Stomach (tissue), 8 donors: ENCODE measurements at regions not wholly inside any gene's neighbourhood (a gene's known extent, or its start where the extent isn't known, plus 50 kb on each side); places are given as distances from the start of the nearest gene placed in this dataset.

Experiments used
- DNase-seq, 2 donors: peaks; one replicate each; pipeline versions ENCODE4 v3.0.0 to v3.0.0-alpha.2; 2013 to 2019
- H3K27ac ChIP-seq, 5 donors: fragments of 200-600 bp in 4 of 5; sonication (generic) in 4 of 5; one replicate each; pipeline ENCODE4 v1.5.1; 2013 to 2019; ENCODE audit warnings: mild to moderate bottlenecking in 1 of 5, moderate library complexity in 1 of 5
- H3K27me3 ChIP-seq, 3 donors: fragments of 200-600 bp; sonication (generic); one replicate each; pipeline ENCODE4 v1.5.1; 2017 to 2019; ENCODE audit warnings: mixed run types in 1 of 3
- H3K36me3 ChIP-seq, 4 donors: fragments of 200-600 bp; sonication (generic); 1 replicate in 3 of 4; 2 replicates in 1 of 4; pipeline ENCODE4 v1.5.1; 2016 to 2019
- H3K4me1 ChIP-seq, 4 donors: fragments of 200-600 bp; sonication (generic); one replicate each; pipeline ENCODE4 v1.5.1; 2016 to 2019
- H3K4me3 ChIP-seq, 4 donors: fragments of 200-600 bp; sonication (generic) in 3 of 4; one replicate each; pipeline ENCODE4 v1.5.1; 2016 to 2019; ENCODE audit warnings: mild to moderate bottlenecking in 1 of 4
- H3K9me3 ChIP-seq, 4 donors: fragments of 200-600 bp; sonication (generic); one replicate each; pipeline ENCODE4 v1.5.1; 2016 to 2019
- EP300 ChIP-seq: sonication (generic); formaldehyde crosslinking; IDR thresholded peaks from one replicate; pipeline ENCODE4 v1.6.1; 2017; ENCODE audit warnings: antibody characterized with exemption
- POLR2A ChIP-seq, 4 donors: fragments of 450-650 bp; IDR thresholded peaks; one replicate each; pipeline ENCODE4 v1.6.1; 2016; ENCODE audit warnings: antibody characterized with exemption in 4 of 4, control low read depth in 2 of 4, mild to moderate bottlenecking in 1 of 4, moderate library complexity in 1 of 4
- POLR2AphosphoS5 ChIP-seq, 3 donors: sonication (generic); formaldehyde crosslinking; IDR thresholded peaks; one replicate each; pipeline ENCODE4 v1.6.1; 2016; ENCODE audit warnings: antibody characterized with exemption in 3 of 3
- WGBS, 5 donors: extraction: QIAGEN DNeasy Blood & Tissue Kit in 3 of 5; methylation state at CpG; one replicate each; pipeline versions ENCODE4 v1.1.5 to v1.1.7; 2013 to 2018; 5-methylcytosine and 5-hydroxymethylcytosine counted together
- intact Hi-C: fragments of 100-400 bp; cut with DNase I; formaldehyde crosslinking; loops from one replicate; pipeline ENCODE4 v1.15.1; 2023; ENCODE audit warnings: low total_unique reads
- TF ChIP-seq, protein P1 (sequence below), 7 experiments: fragments of 450-650 bp in 4 of 7; fragments of 200-600 bp in 3 of 7; sonication (generic) in 3 of 7; IDR thresholded peaks; one replicate each; pipeline ENCODE4 v1.5.1; 2016 to 2019; ENCODE audit warnings: antibody characterized with exemption in 7 of 7, control low read depth in 2 of 7, mild to moderate bottlenecking in 1 of 7
- donor health status: healthy with polysubstance abuse.
- donor health status: Bipolar disorder and iron deficiency.
- donor health status: healthy.

DNA sequence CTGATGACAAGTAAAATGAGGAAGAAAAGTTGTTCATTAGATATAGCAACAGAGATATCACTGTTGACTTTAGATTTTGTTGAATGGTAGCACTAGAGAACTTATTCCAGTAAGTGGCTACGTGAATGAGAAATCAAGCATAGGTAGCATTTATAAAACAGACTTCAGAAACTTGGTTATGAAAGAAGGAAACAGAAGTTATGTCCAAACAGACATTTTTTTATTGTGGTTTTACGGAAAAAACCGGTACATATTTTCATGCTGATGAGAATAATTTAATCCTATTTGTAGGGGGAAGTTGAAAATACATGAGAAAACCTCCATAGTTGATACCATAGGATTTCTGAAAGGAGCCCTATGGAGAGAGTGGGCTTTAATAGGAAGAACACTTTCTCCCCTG is 325.7 kb upstream of the SLC10A2 start:
- H3K27me3 ChIP-seq, result no peaks in the 10 kb centered on the region
- H3K4me1 ChIP-seq, result no peaks in the 10 kb centered on the region
- no peak for DNase-seq
- no peak overlapping the region for H3K4me3 ChIP-seq
- TF ChIP-seq POLR2A (IDR thresholded peaks at IDR 0.05), result no peak
- no peak for TF ChIP-seq POLR2AphosphoS5 (IDR thresholded peaks at IDR 0.05)
- no peak for TF ChIP-seq EP300
- TF ChIP-seq, protein P1, sequence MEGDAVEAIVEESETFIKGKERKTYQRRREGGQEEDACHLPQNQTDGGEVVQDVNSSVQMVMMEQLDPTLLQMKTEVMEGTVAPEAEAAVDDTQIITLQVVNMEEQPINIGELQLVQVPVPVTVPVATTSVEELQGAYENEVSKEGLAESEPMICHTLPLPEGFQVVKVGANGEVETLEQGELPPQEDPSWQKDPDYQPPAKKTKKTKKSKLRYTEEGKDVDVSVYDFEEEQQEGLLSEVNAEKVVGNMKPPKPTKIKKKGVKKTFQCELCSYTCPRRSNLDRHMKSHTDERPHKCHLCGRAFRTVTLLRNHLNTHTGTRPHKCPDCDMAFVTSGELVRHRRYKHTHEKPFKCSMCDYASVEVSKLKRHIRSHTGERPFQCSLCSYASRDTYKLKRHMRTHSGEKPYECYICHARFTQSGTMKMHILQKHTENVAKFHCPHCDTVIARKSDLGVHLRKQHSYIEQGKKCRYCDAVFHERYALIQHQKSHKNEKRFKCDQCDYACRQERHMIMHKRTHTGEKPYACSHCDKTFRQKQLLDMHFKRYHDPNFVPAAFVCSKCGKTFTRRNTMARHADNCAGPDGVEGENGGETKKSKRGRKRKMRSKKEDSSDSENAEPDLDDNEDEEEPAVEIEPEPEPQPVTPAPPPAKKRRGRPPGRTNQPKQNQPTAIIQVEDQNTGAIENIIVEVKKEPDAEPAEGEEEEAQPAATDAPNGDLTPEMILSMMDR (IDR thresholded peaks at IDR 0.05), result no peak
- no peak overlapping the region for H3K27ac ChIP-seq
- intact Hi-C loops, result no loop called here
- H3K9me3 ChIP-seq, result no peaks in the 10 kb centered on the region
- no peaks in the 10 kb centered on the region for H3K36me3 ChIP-seq
- 59 to 74% (median 70%) methylated on average over 3 of the region's 3 CpGs for WGBS, 5 donors

DNA sequence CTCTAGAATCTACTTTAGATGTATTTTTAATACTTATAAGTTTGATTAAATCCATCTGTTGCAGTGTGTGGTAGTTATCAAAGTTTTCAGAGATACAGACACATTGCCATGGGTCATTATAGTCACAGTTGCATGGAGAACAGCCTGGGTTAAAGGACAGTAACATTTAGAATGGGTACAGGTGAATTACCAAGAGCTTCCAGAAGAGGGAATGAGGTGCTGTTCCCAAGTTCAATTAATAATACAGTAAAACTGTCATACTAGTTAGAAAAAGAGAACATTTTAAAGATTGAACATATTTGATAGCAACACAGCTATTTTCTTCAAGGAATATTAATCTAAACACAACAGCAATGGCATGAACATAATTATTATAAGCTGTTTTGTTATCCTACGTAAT is 322.6 kb upstream of the SLC10A2 start:
- intact Hi-C loops, result no loop called here
- 79 to 88% (median 86%) methylated on average over 1 of the region's 1 CpG for WGBS, 5 donors
- H3K27me3 ChIP-seq, result no peaks in the 10 kb centered on the region
- H3K9me3 ChIP-seq, result no peaks in the 10 kb centered on the region
- H3K4me3 ChIP-seq, result no peak overlapping the region
- no peaks in the 10 kb centered on the region for H3K4me1 ChIP-seq
- TF ChIP-seq EP300, result no peak
- TF ChIP-seq, protein P1 (IDR thresholded peaks at IDR 0.05), result no peak
- H3K36me3 ChIP-seq, result no peaks in the 10 kb centered on the region
- no peak for DNase-seq
- H3K27ac ChIP-seq, result no peak overlapping the region

DNA sequence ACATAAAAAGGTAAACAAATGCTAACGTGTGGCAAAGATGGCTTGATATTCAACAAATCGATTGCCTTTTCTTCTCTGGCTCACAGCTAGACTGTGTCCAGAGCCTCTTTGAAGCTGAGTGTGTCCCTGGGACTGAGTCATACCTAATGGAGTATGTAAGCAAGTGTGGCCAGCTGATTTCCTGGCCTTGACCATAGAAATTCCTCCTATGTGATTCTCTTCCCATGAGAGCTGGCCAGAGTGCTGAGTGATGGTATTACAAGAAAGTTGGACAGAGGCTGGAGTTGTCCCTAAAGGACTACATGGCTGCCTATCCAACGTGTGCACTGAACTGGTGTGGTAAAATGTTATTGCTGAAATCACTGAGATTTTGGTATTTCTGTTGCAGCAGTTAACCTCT is 320.1 kb upstream of the SLC10A2 start:
- no peak overlapping the region for H3K4me3 ChIP-seq
- no peaks in the 10 kb centered on the region for H3K4me1 ChIP-seq
- no peaks in the 10 kb centered on the region for H3K27me3 ChIP-seq
- TF ChIP-seq EP300, result no peak
- TF ChIP-seq, protein P1 (IDR thresholded peaks at IDR 0.05), result no peak
- DNase-seq, result peak in 1 of 2 donors; percentile 21
- 50 to 65% (median 61%) methylated on average over 3 of the region's 3 CpGs for WGBS, 5 donors
- peaks cover 0 to 13% (median 11%) of the 10 kb centered on the region in 4 donors for H3K9me3 ChIP-seq
- no peaks in the 10 kb centered on the region for H3K36me3 ChIP-seq
- intact Hi-C loops, result no loop called here
- H3K27ac ChIP-seq, result no peak overlapping the region

DNA sequence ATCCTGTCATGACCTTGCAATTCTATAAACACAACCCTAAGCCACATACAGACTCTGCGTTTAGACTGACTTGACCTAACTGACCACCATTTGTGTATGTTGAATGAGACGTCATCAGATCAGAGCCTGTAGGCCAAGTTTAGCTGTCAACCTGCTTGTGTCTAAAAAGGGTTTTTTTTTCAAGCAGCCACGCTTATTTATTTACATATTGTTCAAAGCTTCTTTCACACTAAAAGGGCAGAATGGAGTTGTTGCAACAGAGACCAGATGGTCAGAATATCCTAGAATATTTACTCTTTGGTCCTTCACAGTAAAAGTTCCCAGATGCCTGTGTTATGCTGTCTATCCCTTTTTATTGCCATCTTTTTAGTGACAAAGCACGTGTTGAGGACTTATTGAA is 307.7 kb upstream of the SLC10A2 start:
- 35 to 47% (median 44%) methylated on average over 4 of the region's 4 CpGs for WGBS, 5 donors
- intact Hi-C loops, result no loop called here
- Histone ChIP-seq H3K4me1 (no peaks in the 10 kb centered on the region), H3K9me3 (no peaks in the 10 kb centered on the region), H3K27ac (no peak overlapping the region), H3K4me3 (no peak overlapping the region), H3K27me3 (no peaks in the 10 kb centered on the region), H3K36me3 (no peaks in the 10 kb centered on the region)
- TF ChIP-seq, protein P1 (IDR thresholded peaks at IDR 0.05), result no peak
- no peak for TF ChIP-seq EP300
- no peak for TF ChIP-seq POLR2A (IDR thresholded peaks at IDR 0.05)
- TF ChIP-seq POLR2AphosphoS5 (IDR thresholded peaks at IDR 0.05), result no peak
- no peak for DNase-seq

DNA sequence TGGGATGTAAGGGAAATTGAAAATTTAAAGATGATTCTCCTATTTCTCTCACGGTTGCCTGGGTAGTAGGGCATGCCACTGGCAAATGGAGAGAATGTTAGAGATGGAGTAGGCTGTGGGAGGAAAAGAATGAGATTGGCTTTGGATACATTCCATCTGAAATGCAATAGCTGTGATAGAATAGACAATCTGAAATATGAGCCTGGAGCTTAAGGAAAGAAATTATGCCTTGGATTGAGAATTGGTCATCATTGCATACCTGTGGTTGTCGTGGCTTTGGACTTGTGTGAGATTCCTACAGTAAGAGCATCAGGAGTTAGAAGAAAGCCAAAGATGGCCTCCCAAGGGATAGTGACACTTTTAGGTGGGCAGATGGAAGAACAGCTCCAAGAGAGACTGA is 305.1 kb upstream of the SLC10A2 start:
- H3K9me3 ChIP-seq, result no peaks in the 10 kb centered on the region
- TF ChIP-seq POLR2AphosphoS5 (IDR thresholded peaks at IDR 0.05) (no peak), POLR2A (IDR thresholded peaks at IDR 0.05) (no peak), EP300 (no peak)
- TF ChIP-seq, protein P1 (IDR thresholded peaks at IDR 0.05), result no peak
- WGBS, 5 donors, result 51 to 66% (median 65%) methylated on average over 2 of the region's 2 CpGs
- no peaks in the 10 kb centered on the region for H3K27me3 ChIP-seq
- no peak overlapping the region for H3K4me3 ChIP-seq
- H3K36me3 ChIP-seq, result no peaks in the 10 kb centered on the region
- no peaks in the 10 kb centered on the region for H3K4me1 ChIP-seq
- intact Hi-C loops, result no loop called here
- H3K27ac ChIP-seq, result no peak overlapping the region
- DNase-seq, result no peak
